Esophagus muscularis mucosa (tissue), 4 donors: ENCODE measurements at regions not wholly inside any gene's neighbourhood (a gene's known extent, or its start where the extent isn't known, plus 50 kb on each side); places are given as distances from the start of the nearest gene placed in this dataset.

Experiments used
- EP300 ChIP-seq: sonication (generic); formaldehyde crosslinking; IDR thresholded peaks from one replicate; pipeline ENCODE4 v1.6.1; 2017; ENCODE audit warnings: antibody characterized with exemption
- POLR2A ChIP-seq: fragments of 450-650 bp; IDR thresholded peaks from one replicate; pipeline ENCODE4 v1.6.1; 2017; ENCODE audit warnings: antibody characterized with exemption, moderate library complexity, mild to moderate bottlenecking, low read depth
- POLR2AphosphoS5 ChIP-seq, 2 donors: sonication (generic); formaldehyde crosslinking; IDR thresholded peaks; one replicate each; pipeline ENCODE4 v1.6.1; 2017; ENCODE audit warnings: antibody characterized with exemption in 2 of 2
- TF ChIP-seq, protein P1 (sequence below), 3 experiments: fragments of 200-600 bp in 2 of 3; fragments of 450-650 bp in 1 of 3; sonication (generic) in 2 of 3; IDR thresholded peaks; one replicate each; pipeline ENCODE4 v1.5.1; 2017 to 2019; ENCODE audit warnings: antibody characterized with exemption in 3 of 3, mild to moderate bottlenecking in 2 of 3, moderate library complexity in 1 of 3

DNA sequence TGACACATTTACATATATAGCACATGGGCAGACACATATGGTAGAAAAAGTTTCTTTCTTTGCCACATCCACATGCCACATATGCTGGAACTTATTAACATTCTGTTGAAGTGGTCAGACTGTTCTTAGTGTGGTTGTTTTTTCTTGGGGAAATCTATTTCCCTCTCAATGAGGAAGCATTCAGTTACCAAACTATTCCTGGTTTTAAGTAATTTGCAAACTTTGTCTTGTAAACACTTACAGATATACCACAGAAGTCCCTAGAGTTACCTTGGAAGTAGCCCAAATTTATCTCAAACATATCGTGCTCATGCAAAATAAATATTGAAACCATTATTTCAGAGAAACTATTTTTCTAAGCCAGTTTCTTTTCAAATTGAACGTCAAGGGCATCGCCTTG is 625.5 kb upstream of the INTU start:
- no peak for TF ChIP-seq EP300
- TF ChIP-seq, protein P1, sequence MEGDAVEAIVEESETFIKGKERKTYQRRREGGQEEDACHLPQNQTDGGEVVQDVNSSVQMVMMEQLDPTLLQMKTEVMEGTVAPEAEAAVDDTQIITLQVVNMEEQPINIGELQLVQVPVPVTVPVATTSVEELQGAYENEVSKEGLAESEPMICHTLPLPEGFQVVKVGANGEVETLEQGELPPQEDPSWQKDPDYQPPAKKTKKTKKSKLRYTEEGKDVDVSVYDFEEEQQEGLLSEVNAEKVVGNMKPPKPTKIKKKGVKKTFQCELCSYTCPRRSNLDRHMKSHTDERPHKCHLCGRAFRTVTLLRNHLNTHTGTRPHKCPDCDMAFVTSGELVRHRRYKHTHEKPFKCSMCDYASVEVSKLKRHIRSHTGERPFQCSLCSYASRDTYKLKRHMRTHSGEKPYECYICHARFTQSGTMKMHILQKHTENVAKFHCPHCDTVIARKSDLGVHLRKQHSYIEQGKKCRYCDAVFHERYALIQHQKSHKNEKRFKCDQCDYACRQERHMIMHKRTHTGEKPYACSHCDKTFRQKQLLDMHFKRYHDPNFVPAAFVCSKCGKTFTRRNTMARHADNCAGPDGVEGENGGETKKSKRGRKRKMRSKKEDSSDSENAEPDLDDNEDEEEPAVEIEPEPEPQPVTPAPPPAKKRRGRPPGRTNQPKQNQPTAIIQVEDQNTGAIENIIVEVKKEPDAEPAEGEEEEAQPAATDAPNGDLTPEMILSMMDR (IDR thresholded peaks at IDR 0.05): no peak
- TF ChIP-seq POLR2A: no peak
- no peak for TF ChIP-seq POLR2AphosphoS5 (IDR thresholded peaks at IDR 0.05)
